Tongue (tissue), 1 donor: ENCODE measurements at regions not wholly inside any gene's neighbourhood (a gene's known extent, or its start where the extent isn't known, plus 50 kb on each side); places are given as distances from the start of the nearest gene placed in this dataset.
"Not testable (repeated sequence)": the region's sequence is repeated elsewhere in the genome, so short reads cannot be mapped to it uniquely, and the experiment has no call there.

Experiments used
- DNase-seq: peaks from one replicate; pipeline ENCODE4 v3.0.0-alpha.2; 2015

- DNase-seq: no peak
These were observed 214.8 kb upstream of the KLF14 start for GRCh38 chr7:130948822-130949221.

GRCh38 chr7:130949550-130949949, 215.5 kb upstream of the KLF14 start:
- no peak for DNase-seq

- DNase-seq: no peak
These were observed 216.0 kb upstream of the KLF14 start for GRCh38 chr7:130950054-130950453.

GRCh38 chr7:130950741-130951140, 216.7 kb upstream of the KLF14 start:
- no peak for DNase-seq

GRCh38 chr7:130951303-130951975, 217.4 kb upstream of the KLF14 start:
- DNase-seq: no peak

GRCh38 chr7:130951976-130952876, 218.2 kb upstream of the KLF14 start:
- no peak for DNase-seq

- DNase-seq: no peak
These were observed 219.2 kb upstream of the KLF14 start for GRCh38 chr7:130953196-130953595.

GRCh38 chr7:130954918-130955564, 221.0 kb upstream of the KLF14 start:
- no peak for DNase-seq

GRCh38 chr7:130955565-130955919, 221.5 kb upstream of the KLF14 start:
- DNase-seq: no peak

GRCh38 chr7:130956417-130957136, 222.6 kb upstream of the KLF14 start:
- no peak for DNase-seq

GRCh38 chr7:130957137-130957513, 223.1 kb upstream of the KLF14 start:
- no peak for DNase-seq

- DNase-seq: not testable (repeated sequence)
These were observed 223.9 kb upstream of the KLF14 start for GRCh38 chr7:130957722-130958435.

- no peak for DNase-seq
These were observed 224.8 kb upstream of the KLF14 start for GRCh38 chr7:130958846-130959245.

- no peak for DNase-seq
These were observed 225.8 kb upstream of the KLF14 start for GRCh38 chr7:130959743-130960207.

- DNase-seq: no peak
These were observed 226.4 kb upstream of the KLF14 start for GRCh38 chr7:130960208-130960988.

GRCh38 chr7:130961128-130961601, 227.2 kb upstream of the KLF14 start:
- DNase-seq: no peak

GRCh38 chr7:130962109-130962508, 228.1 kb upstream of the KLF14 start:
- no peak for DNase-seq

GRCh38 chr7:130963339-130963738, 229.3 kb upstream of the KLF14 start:
- DNase-seq: no peak

- DNase-seq: no peak
These were observed 231.5 kb upstream of the KLF14 start for GRCh38 chr7:130965515-130965914.

GRCh38 chr7:130966246-130967009, 232.4 kb upstream of the KLF14 start:
- no peak for DNase-seq
